Ecto neural progenitor cell (in vitro differentiated cells): ENCODE measurements at regions not wholly inside any gene's neighbourhood (a gene's known extent, or its start where the extent isn't known, plus 50 kb on each side); places are given as distances from the start of the nearest gene placed in this dataset.
A peak's percentile ranks its signal among the peaks of the same experiment; 100 is the strongest.
"Not testable (repeated sequence)": the region's sequence is repeated elsewhere in the genome, so short reads cannot be mapped to it uniquely, and the experiment has no call there.

Source experiments
- DNase-seq: peaks from one replicate; pipeline ENCODE4 v3.0.0-alpha.2; 2018; ENCODE audit warnings: low spot score

- not testable (repeated sequence) for DNase-seq
Measured at GRCh38 chr2:145787597-145788361, 1267.9 kb upstream of the ZEB2 start.

GRCh38 chr2:145782607-145783006 is 1262.7 kb upstream of the ZEB2 start:
- DNase-seq = not testable (repeated sequence)

GRCh38 chr2:145777914-145778313 is 1258.0 kb upstream of the ZEB2 start:
- DNase-seq = no peak

GRCh38 chr2:145777297-145777696 is 1257.4 kb upstream of the ZEB2 start:
- DNase-seq = no peak

GRCh38 chr2:145775591-145775990 is 1255.7 kb upstream of the ZEB2 start:
- no peak for DNase-seq

GRCh38 chr2:145771525-145771924 is 1251.6 kb upstream of the ZEB2 start:
- no peak for DNase-seq

GRCh38 chr2:145769011-145769716 is 1249.2 kb upstream of the ZEB2 start:
- no peak for DNase-seq

GRCh38 chr2:145765874-145766273 is 1246.0 kb upstream of the ZEB2 start:
- DNase-seq = no peak

GRCh38 chr2:145764631-145765030 is 1244.7 kb upstream of the ZEB2 start:
- no peak for DNase-seq

- DNase-seq = no peak
Measured at GRCh38 chr2:145760781-145761649, 1241.1 kb upstream of the ZEB2 start.

- DNase-seq = no peak
Measured at GRCh38 chr2:145759228-145759915, 1239.5 kb upstream of the ZEB2 start.

GRCh38 chr2:145757503-145758246 is 1237.8 kb upstream of the ZEB2 start:
- DNase-seq = no peak

- DNase-seq = no peak
Measured at GRCh38 chr2:145755019-145755837, 1235.3 kb upstream of the ZEB2 start.

- no peak for DNase-seq
Measured at GRCh38 chr2:145753966-145754365, 1234.0 kb upstream of the ZEB2 start.

GRCh38 chr2:145753041-145753608 is 1233.2 kb upstream of the ZEB2 start:
- DNase-seq = peak; percentile 50

- no peak for DNase-seq
Measured at GRCh38 chr2:145752091-145752806, 1232.3 kb upstream of the ZEB2 start.

- DNase-seq = no peak
Measured at GRCh38 chr2:145751629-145752028, 1231.7 kb upstream of the ZEB2 start.

- no peak for DNase-seq
Measured at GRCh38 chr2:145751155-145751554, 1231.2 kb upstream of the ZEB2 start.

- DNase-seq = no peak
Measured at GRCh38 chr2:145750612-145751011, 1230.7 kb upstream of the ZEB2 start.
